Activated T-cell treated with anti-CD3 and anti-CD28 coated beads, Interleukin-2, amount 50 U/mL, for 24 hours (primary cell): ENCODE measurements at regions not wholly inside any gene's neighbourhood (a gene's known extent, or its start where the extent isn't known, plus 50 kb on each side); places are given as distances from the start of the nearest gene placed in this dataset.

Experiments
- DNase-seq: peaks from one replicate; pipeline ENCODE4 v3.0.0-alpha.2; 2020
- H3K27ac Mint-ChIP-seq: 2 replicates; pipeline ENCODE4 v1.8.0; 2020; ENCODE audit warnings: mild to moderate bottlenecking, mixed read lengths
- H3K27me3 Mint-ChIP-seq: 2 replicates; pipeline ENCODE4 v1.8.0; 2020; ENCODE audit warnings: mixed read lengths
- H3K36me3 Mint-ChIP-seq: 2 replicates; pipeline ENCODE4 v1.8.0; 2020; ENCODE audit warnings: low read depth, mixed read lengths
- H3K4me1 Mint-ChIP-seq: 2 replicates; pipeline ENCODE4 v1.8.0; 2020; ENCODE audit warnings: low read depth, mixed read lengths
- H3K4me3 Mint-ChIP-seq: 2 replicates; pipeline ENCODE4 v1.8.0; 2020; ENCODE audit warnings: mild to moderate bottlenecking, moderate library complexity, mixed read lengths
- H3K9me3 Mint-ChIP-seq: 2 replicates; pipeline ENCODE4 v1.8.0; 2020; ENCODE audit warnings: mixed read lengths

DNA sequence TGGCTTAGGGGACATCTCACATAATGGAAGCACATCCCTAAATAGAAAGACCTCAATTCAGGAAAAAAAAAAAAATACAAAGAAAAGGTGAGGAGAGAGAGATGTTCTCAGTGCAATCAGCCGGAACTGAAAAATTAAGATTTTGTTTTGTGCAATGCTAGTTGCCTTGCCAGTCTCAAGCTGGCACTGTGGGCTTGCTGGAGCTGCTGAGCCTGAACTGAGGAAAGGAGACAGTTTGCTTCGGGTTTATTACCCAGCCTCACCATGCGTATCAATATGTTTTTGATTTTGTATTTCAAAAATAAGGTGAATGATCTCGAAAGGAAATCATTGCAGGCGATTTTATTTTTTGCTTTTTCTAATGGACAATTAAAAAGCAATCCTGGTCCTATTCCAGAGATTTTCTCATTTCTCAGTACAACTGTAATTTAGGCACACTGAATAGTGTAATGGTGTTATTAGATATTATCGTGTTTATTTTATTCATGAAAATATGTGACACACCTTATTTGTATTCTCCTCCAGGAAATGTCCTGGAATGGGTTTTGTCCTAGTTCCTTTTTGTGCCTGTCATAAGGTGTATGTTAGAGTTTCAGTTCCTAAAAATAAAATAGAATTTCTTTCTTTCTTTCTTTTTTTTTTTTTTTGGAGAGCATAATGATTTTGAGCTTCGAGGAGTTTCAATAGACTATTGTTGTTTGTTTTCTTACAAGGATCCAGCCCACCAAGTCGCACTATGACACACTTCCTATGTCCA lies 72.8 kb upstream of the ZEB2 start:
- no peak overlapping the region for H3K4me3 Mint-ChIP-seq
- no peak for DNase-seq
- H3K36me3 Mint-ChIP-seq = no peaks in the 10 kb centered on the region
- H3K9me3 Mint-ChIP-seq = no peaks in the 10 kb centered on the region
- H3K27me3 Mint-ChIP-seq = peaks cover 19% of the 10 kb centered on the region
- H3K4me1 Mint-ChIP-seq = peaks cover 7% of the 10 kb centered on the region
- no peak overlapping the region for H3K27ac Mint-ChIP-seq

DNA sequence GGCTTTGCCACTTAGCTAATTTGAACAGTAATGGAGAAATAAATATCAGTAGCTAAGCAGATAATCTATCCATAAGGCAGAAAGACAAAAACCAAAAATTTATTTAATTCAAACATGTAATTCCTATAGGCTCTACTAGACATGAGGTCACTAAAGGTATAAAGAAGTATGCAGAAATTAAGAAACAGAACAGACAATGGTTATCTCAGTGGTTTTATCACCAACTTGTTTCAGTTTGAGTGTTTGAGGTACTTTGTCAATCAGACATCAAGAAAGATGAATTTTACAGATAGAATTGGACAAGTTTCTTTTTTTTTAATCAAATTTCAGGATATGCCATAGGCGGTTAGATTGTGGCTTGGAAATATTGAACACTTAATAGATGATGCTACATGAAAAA lies 67.4 kb upstream of the ZEB2 start:
- no peaks in the 10 kb centered on the region for H3K36me3 Mint-ChIP-seq
- peaks cover 19% of the 10 kb centered on the region for H3K27me3 Mint-ChIP-seq
- H3K27ac Mint-ChIP-seq = no peak overlapping the region

DNA sequence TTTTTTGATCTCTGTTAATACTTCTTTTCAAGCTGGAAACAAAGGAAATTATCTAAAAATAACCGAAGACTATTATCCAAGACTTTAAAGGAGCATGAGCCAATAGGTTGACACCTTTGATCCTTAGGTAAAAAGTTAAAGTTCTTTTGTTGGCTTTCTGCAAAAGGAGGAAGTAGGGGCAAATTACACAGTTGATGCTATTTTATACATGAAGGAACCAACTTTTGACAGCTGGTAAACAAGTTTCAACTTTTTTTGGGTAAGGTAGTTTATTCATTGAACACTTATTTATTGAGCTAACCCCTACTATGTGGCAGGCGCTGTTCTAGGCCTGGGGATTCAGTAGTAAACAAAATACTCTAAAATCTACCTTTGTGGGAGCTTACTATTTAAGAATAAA lies 66.6 kb upstream of the ZEB2 start:
- no peak overlapping the region for H3K4me3 Mint-ChIP-seq
- H3K27me3 Mint-ChIP-seq = peaks cover 19% of the 10 kb centered on the region
- peaks cover 29% of the 10 kb centered on the region for H3K4me1 Mint-ChIP-seq
- no peaks in the 10 kb centered on the region for H3K9me3 Mint-ChIP-seq
- no peak overlapping the region for H3K27ac Mint-ChIP-seq
- no peaks in the 10 kb centered on the region for H3K36me3 Mint-ChIP-seq
- DNase-seq = no peak

More for the DNA sequence above, 67.4 kb upstream of the ZEB2 start:
- Mint-ChIP-seq H3K4me3 (no peak overlapping the region), H3K9me3 (no peaks in the 10 kb centered on the region), H3K4me1 (peaks cover 29% of the 10 kb centered on the region)
- DNase-seq = no peak

DNA sequence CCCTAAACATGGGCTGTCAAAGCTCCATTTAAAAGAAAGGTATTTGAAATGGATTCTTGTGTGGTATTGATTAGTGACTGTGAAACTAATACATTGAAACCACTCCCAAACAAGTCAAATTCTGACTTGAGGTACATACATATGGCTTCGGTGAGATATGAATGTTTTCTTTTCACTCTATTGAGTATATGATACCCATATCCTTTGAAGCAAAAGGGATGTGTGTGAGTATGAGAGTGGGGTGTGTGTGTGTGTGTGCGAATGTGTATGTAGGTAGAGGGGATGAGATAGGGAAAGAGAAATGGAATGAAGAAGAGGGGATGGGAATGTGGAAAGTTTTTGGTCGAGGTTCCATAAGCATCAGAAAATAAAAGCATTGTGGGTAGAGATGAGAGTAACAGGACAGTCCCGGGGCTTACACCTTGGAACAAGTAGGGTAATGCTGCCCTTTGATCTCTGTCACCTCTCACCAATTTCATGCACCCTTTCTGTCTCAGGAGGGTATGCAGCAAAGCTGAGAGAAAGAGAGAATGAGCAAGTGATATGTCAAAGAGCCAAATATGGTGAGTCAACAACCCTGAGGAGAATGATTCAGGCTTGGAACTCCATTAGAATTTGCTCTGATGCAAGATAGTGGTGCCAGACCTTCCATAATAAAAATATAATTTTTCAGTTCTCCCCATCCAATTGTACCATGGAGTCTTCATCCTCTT lies 64.0 kb upstream of the ZEB2 start:
- no peak for DNase-seq
- peak overlapping the region; percentile 0 for H3K4me3 Mint-ChIP-seq
- H3K27ac Mint-ChIP-seq = peak overlapping the region; percentile 76
- H3K4me1 Mint-ChIP-seq = peaks cover 41% of the 10 kb centered on the region
- no peaks in the 10 kb centered on the region for H3K36me3 Mint-ChIP-seq
- peaks cover 22% of the 10 kb centered on the region for H3K27me3 Mint-ChIP-seq
- no peaks in the 10 kb centered on the region for H3K9me3 Mint-ChIP-seq

DNA sequence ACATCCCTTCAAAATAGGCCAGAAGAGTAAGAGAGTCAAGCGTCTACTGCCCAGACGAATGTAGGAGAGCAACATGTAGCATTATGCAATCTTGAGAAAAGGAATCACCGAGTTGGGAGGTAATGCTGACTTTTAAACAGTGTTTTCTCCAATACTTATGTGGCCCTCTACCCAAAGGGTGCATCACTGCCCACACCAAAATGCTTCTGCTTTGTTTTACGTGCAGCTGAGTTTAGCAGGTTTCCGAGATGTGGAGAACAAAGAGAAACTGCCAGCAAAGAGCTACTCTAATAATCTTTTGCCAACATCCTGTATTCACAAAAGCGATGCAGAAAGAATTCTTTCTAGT lies 63.4 kb upstream of the ZEB2 start:
- Mint-ChIP-seq H3K27ac (no peak overlapping the region), H3K4me3 (no peak overlapping the region), H3K9me3 (no peaks in the 10 kb centered on the region), H3K36me3 (no peaks in the 10 kb centered on the region), H3K4me1 (peaks cover 41% of the 10 kb centered on the region), H3K27me3 (peaks cover 22% of the 10 kb centered on the region)
- no peak for DNase-seq

DNA sequence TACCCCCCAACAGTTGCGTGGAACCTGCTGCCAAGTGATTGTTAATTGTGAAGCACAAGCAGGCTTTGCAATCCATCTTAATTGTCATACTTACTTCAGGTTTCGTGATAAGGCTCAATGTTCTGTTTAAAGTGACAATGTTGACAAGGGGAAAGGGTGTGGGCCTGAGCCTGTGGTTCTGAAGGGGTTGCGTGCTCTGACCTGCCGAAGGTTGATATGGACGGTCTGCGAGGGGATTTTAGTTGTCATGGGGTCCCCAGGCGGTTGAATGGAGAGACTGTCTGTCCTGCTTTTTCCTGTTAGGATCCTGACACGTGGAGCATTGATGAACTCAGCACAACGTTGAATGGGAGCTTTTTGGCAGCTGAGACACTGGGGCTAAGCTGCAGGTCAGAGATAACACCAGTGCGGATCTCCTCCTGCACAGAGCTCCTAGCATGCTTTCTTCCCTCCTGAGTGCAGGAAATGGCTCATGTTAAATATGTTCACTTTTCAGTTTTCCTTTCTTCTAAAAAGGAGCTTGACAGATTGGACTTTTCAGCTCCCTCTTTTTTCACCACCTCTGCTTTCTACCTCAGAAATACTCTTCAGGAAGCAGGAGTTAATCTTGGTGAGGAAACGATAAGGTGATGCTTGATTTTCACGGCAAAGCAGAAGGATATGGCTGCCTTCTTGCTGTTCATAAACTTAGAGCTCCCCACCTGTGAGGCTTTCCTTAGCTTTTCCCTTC lies 62.9 kb upstream of the ZEB2 start:
- Mint-ChIP-seq H3K9me3 (no peaks in the 10 kb centered on the region), H3K27ac (no peak overlapping the region), H3K36me3 (no peaks in the 10 kb centered on the region), H3K27me3 (peaks cover 22% of the 10 kb centered on the region), H3K4me1 (peaks cover 41% of the 10 kb centered on the region), H3K4me3 (no peak overlapping the region)
- DNase-seq = no peak

DNA sequence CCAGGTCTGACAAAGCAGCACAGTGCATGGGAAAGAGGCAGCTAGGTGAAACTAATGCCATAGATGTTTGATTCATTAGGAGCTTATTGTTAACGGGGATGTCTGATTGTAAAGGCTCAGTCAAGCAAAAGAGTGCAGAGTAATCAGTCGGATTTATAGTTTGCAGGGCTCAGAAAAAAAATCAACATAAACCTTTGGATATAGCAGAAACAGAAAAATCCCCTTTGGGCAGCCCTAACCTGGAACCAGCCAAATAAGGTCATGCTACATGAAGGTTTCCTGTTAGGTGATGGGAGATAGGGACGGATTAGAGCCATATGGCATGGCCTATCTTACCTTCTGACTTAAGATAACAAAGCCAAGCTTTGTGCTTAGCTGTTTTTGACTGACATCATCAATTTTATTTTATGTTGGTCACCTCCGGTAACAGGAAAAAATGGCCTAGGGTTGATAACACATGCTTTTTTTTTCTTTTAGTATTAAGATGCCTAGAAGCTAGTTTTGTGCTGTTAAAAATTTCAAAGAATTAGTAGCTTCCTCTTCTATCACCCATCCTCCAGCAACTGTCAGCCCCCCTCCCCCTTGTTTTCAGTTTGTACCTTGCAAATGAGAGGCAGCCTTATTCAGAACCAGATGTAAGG lies 60.7 kb upstream of the ZEB2 start:
- H3K27me3 Mint-ChIP-seq = peaks cover 24% of the 10 kb centered on the region
- no peak overlapping the region for H3K4me3 Mint-ChIP-seq
- DNase-seq = no peak
- peaks cover 35% of the 10 kb centered on the region for H3K4me1 Mint-ChIP-seq
- no peaks in the 10 kb centered on the region for H3K9me3 Mint-ChIP-seq
- H3K27ac Mint-ChIP-seq = no peak overlapping the region
- no peaks in the 10 kb centered on the region for H3K36me3 Mint-ChIP-seq

DNA sequence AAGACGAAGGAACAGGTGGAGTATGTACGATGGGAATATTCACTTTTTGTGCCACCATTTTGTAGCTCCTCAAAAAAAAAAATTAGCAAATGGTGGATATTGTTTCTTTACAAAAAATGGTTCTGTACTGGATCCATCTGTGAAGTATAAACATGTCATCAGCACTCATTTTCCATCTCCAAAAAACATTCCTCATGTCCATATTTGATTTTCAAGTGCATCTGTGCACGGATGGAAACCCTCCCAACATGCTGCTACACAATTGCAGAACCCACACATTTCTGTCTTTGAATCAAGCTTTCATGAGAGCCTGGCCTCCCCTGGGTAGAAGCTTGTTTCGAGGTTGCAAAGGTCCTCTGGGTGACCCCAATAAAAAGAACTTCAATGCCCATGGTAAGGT lies 59.6 kb upstream of the ZEB2 start:
- no peak overlapping the region for H3K27ac Mint-ChIP-seq
- no peaks in the 10 kb centered on the region for H3K9me3 Mint-ChIP-seq
- H3K4me1 Mint-ChIP-seq = peaks cover 32% of the 10 kb centered on the region
- peaks cover 23% of the 10 kb centered on the region for H3K27me3 Mint-ChIP-seq
- no peak for DNase-seq
- no peaks in the 10 kb centered on the region for H3K36me3 Mint-ChIP-seq
- H3K4me3 Mint-ChIP-seq = no peak overlapping the region

DNA sequence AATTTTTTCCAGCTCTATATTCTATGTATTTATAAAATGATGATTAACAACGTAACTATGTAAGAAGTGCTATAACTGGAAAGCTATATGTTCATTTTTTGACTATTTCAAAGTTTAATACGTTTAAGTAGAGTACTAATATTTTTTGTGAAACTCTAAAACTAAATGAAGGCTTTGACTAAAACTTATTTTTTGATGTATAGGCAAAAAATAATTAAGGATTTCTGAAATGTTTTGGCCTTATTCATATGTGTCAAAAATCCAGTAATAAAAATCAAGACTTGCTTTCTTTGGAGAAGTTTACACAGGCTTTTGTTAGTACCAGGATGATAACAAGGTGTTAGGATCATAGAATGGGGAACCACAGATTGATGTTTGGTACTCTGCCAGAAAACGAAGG lies 58.2 kb upstream of the ZEB2 start:
- DNase-seq = no peak
- Mint-ChIP-seq H3K4me3 (no peak overlapping the region), H3K4me1 (peaks cover 20% of the 10 kb centered on the region), H3K9me3 (no peaks in the 10 kb centered on the region), H3K36me3 (no peaks in the 10 kb centered on the region), H3K27me3 (peaks cover 18% of the 10 kb centered on the region), H3K27ac (no peak overlapping the region)

DNA sequence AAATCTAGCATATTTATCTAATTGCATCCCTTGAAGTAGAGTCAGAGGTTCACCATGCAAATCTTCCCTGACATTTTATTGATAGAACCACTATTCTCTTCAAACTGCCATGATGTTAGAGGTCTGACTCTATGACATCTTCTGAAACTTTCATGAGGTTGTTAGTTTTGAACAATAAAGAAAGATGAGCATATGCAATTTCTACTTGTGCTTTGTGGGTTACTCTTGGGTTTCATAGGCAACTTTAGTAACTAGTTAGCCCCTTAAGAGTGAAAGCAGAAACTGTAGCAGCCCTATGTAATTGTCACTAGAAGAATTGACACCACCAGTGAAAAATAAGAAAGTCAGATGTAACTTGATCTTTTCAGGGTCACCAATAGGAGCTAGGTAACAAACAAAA lies 53.1 kb upstream of the ZEB2 start:
- H3K36me3 Mint-ChIP-seq = no peaks in the 10 kb centered on the region
- H3K4me1 Mint-ChIP-seq = peaks cover 27% of the 10 kb centered on the region
- no peak for DNase-seq
- H3K27me3 Mint-ChIP-seq = peaks cover 11% of the 10 kb centered on the region
- H3K27ac Mint-ChIP-seq = no peak overlapping the region
- H3K9me3 Mint-ChIP-seq = no peaks in the 10 kb centered on the region
- no peak overlapping the region for H3K4me3 Mint-ChIP-seq

DNA sequence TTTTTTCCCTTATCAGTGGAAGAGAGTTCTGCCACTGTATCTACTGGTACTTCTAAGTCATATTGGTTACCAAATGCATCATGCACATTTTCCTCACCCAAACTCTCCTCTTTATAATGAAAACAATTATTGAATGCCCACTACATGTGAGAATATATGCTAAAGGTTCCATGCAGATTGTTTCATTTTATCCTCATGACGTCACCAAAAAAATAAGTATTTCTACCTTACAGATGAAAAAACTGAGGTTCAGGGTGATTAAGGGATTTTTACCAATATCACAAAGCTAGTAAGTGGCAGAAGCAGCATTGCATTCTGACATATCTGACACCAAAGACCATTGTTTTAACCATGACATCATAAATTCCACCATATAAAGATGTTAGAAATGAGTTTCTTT lies 51.9 kb upstream of the ZEB2 start:
- DNase-seq = no peak
- Mint-ChIP-seq H3K4me1 (peaks cover 27% of the 10 kb centered on the region), H3K4me3 (no peak overlapping the region), H3K27me3 (peaks cover 8% of the 10 kb centered on the region), H3K36me3 (no peaks in the 10 kb centered on the region), H3K27ac (no peak overlapping the region), H3K9me3 (no peaks in the 10 kb centered on the region)

DNA sequence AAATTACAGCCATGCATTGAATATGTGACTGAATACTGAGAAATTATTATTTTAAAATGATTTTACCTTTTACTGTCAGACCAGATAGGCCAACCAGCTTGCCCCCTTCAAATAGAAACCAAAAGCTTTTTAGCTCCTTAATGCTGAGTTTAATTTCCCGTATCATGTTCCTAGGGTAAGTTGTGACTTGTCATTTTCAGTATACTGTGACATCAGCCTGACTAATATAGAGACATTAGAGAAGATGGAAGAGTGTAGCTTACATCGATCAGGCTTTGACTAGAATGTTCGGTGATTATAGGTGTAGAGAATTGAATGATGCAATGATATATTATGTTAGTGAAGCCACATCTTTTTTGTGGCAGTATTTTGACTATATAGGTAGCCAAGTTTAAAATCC lies 50.6 kb upstream of the ZEB2 start:
- Mint-ChIP-seq H3K27ac (peak overlapping the region; percentile 3), H3K4me1 (peaks cover 27% of the 10 kb centered on the region), H3K9me3 (no peaks in the 10 kb centered on the region), H3K27me3 (peaks cover 10% of the 10 kb centered on the region), H3K4me3 (no peak overlapping the region), H3K36me3 (no peaks in the 10 kb centered on the region)
- DNase-seq = no peak
